HCT116 (cell line): ENCODE measurements at regions not wholly inside any gene's neighbourhood (a gene's known extent, or its start where the extent isn't known, plus 50 kb on each side); places are given as distances from the start of the nearest gene placed in this dataset.

Experiments
- ATAC-seq: fragments of 200-7000 bp; cut with Tn5 transposase; 2 replicates; pipeline ENCODE4 v1.9.1; 2020; ENCODE audit warnings: mild to moderate bottlenecking, moderate library complexity
- BruUV-seq: library from RNA; stranded (reverse); fragments of 400-500 nt; replicated peaks from 2 replicates; lab custom pipeline; 2021; lab: Mats Ljungman, UMichigan
- CTCF ChIA-PET: fragments of 300-600 bp; sonication (Branson Sonifier 250); formaldehyde crosslinking; loops from one replicate; lab custom pipeline; 2021; ENCODE audit warnings: antibody characterized with exemption; lab: Charles Lee
- POLR2A ChIA-PET: fragments of 300-600, 350-600 bp; sonication (Branson Sonifier 250); formaldehyde crosslinking; loops from one replicate; lab custom pipeline; 2021; ENCODE audit warnings: antibody characterized with exemption; lab: Charles Lee
- RAD21 ChIA-PET, 2 experiments: fragments of 300-600 bp; sonication (Branson Sonifier 250); formaldehyde crosslinking; loops; one replicate each; lab custom pipeline; 2023; ENCODE audit warnings: low total read pairs in 2 of 2; ENCODE audit not compliant: uncharacterized antibody in 2 of 2, unreplicated experiment in 2 of 2, low non-redundant PET in 1 of 2; lab: Charles Lee
- DNase-seq: peaks from one replicate; pipeline ENCODE4 v3.0.0-alpha.2; 2010; ENCODE audit warnings: low read depth, low spot score
- H2AFZ ChIP-seq: fragments of 200-600 bp; shearing (Covaris generic), sonication (generic); 2 replicates; pipeline ENCODE4 v1.6.1; 2017; ENCODE audit warnings: low read depth, mixed run types, mixed read lengths, antibody characterized with exemption, low read length; ENCODE audit not compliant: poor library complexity, severe bottlenecking
- H3K27ac ChIP-seq: 2 replicates; pipeline ENCODE4 v1.5.1; 2012; ENCODE audit warnings: low read depth, low read length
- H3K27me3 ChIP-seq: fragments of 200-600 bp; sonication (generic); 2 replicates; pipeline ENCODE4 v1.6.1; 2016; ENCODE audit warnings: mixed run types, low read length, mixed read lengths; ENCODE audit not compliant: insufficient read depth
- H3K36me3 ChIP-seq, 2 experiments: fragments of 200-500 bp in 1 of 2; fragments of 200-600 bp in 1 of 2; sonication (Bioruptor generic) in 1 of 2; sonication (generic) in 1 of 2; 2 replicates each; pipeline versions ENCODE4 v1.5.1 to v1.6.1; 2014 to 2016; ENCODE audit warnings: low read length in 2 of 2, inconsistent platforms in 1 of 2, mixed read lengths in 1 of 2, mixed run types in 1 of 2; ENCODE audit not compliant: insufficient read depth in 2 of 2, control insufficient read depth in 1 of 2
- H3K4me1 ChIP-seq, 2 experiments: fragments of 200-600 bp in 1 of 2; sonication (generic) in 1 of 2; 2 replicates each; pipeline versions ENCODE4 v1.5.1 to v1.6.1; 2012 to 2017; ENCODE audit warnings: low read length in 2 of 2, inconsistent platforms in 1 of 2, mild to moderate bottlenecking in 1 of 2, mixed read lengths in 1 of 2, mixed run types in 1 of 2, moderate library complexity in 1 of 2; ENCODE audit not compliant: insufficient read depth in 2 of 2, control insufficient read depth in 1 of 2
- H3K4me2 ChIP-seq: fragments of 200-600 bp; sonication (generic); 2 replicates; pipeline ENCODE4 v1.6.1; 2017; ENCODE audit warnings: mixed run types, low read length, mixed read lengths
- H3K4me3 ChIP-seq, 2 experiments: fragments of 200-600 bp in 1 of 2; sonication (generic) in 1 of 2; replicated peaks in 1 of 2; 2 replicates each; pipeline ENCODE4 v1.5.1; 2011 to 2016; ENCODE audit warnings: low read length in 2 of 2, control low read depth in 1 of 2, low read depth in 1 of 2, mild to moderate bottlenecking in 1 of 2, mixed read lengths in 1 of 2, mixed run types in 1 of 2
- H3K79me2 ChIP-seq: fragments of 200-600 bp; sonication (generic); 2 replicates; pipeline ENCODE4 v1.6.1; 2017; ENCODE audit warnings: mild to moderate bottlenecking, mixed run types, low read length, moderate library complexity, mixed read lengths; ENCODE audit not compliant: insufficient read depth
- H3K9ac ChIP-seq: fragments of 200-600 bp; sonication (generic); 2 replicates; pipeline ENCODE4 v1.6.1; 2016; ENCODE audit warnings: low read length, mixed read lengths
- H3K9me2 ChIP-seq: fragments of 200-600 bp; sonication (generic), shearing (Covaris generic); 2 replicates; pipeline ENCODE4 v1.6.1; 2017; ENCODE audit warnings: mixed run types, mild to moderate bottlenecking, moderate library complexity; ENCODE audit not compliant: insufficient read depth
- H3K9me3 ChIP-seq, 2 experiments: fragments of 200-500 bp in 1 of 2; fragments of 200-600 bp in 1 of 2; sonication (Bioruptor generic) in 1 of 2; sonication (generic) in 1 of 2; 2 replicates each; pipeline ENCODE4 v1.6.1; 2014 to 2017; ENCODE audit warnings: low read length in 2 of 2, mixed read lengths in 2 of 2, inconsistent platforms in 1 of 2, low read depth in 1 of 2, mild to moderate bottlenecking in 1 of 2, mixed run types in 1 of 2, moderate library complexity in 1 of 2; ENCODE audit not compliant: control insufficient read depth in 1 of 2, insufficient read depth in 1 of 2
- H4K20me1 ChIP-seq: fragments of 200-600 bp; sonication (generic), shearing (Covaris generic); 2 replicates; pipeline ENCODE4 v1.6.1; 2017; ENCODE audit warnings: mixed run types, mild to moderate bottlenecking, moderate library complexity; ENCODE audit not compliant: insufficient read depth
- CBX3 ChIP-seq: IDR thresholded peaks from 2 replicates; pipeline ENCODE4 v1.6.1; 2012; ENCODE audit warnings: low read depth
- CEBPB ChIP-seq: IDR thresholded peaks from 2 replicates; pipeline ENCODE4 v1.6.1; 2012; ENCODE audit warnings: low read depth
- ELF1 ChIP-seq: IDR thresholded peaks from 2 replicates; pipeline ENCODE4 v1.6.1; 2012; ENCODE audit warnings: low read depth, borderline replicate concordance
- EZH2phosphoT487 ChIP-seq: fragments of 200-600 bp; IDR thresholded peaks from 2 replicates; pipeline ENCODE4 v1.6.1; 2018; ENCODE audit warnings: antibody characterized with exemption, borderline replicate concordance
- JUND ChIP-seq: IDR thresholded peaks from 2 replicates; pipeline ENCODE4 v1.6.1; 2012
- POLR2AphosphoS5 ChIP-seq: IDR thresholded peaks from 2 replicates; pipeline ENCODE4 v1.6.1; 2011; ENCODE audit warnings: mild to moderate bottlenecking, low read depth, low read length, moderate library complexity
- RAD21 ChIP-seq: IDR thresholded peaks from 2 replicates; pipeline ENCODE4 v1.6.1; 2012; ENCODE audit warnings: low read depth, mild to moderate bottlenecking
- SIN3A ChIP-seq: IDR thresholded peaks from 2 replicates; pipeline ENCODE4 v1.6.1; 2012; ENCODE audit warnings: low read depth
- SP1 ChIP-seq: IDR thresholded peaks from 2 replicates; pipeline ENCODE4 v1.6.1; 2012; ENCODE audit warnings: low read depth
- YY1 ChIP-seq: IDR thresholded peaks from 2 replicates; pipeline ENCODE4 v1.6.1; 2011; ENCODE audit warnings: low read length, low read depth, moderate library complexity, mild to moderate bottlenecking; ENCODE audit not compliant: insufficient replicate concordance; ENCODE audit errors: extremely low read depth
- ZFX ChIP-seq: fragments of 450-650 bp; IDR thresholded peaks from 2 replicates; pipeline ENCODE4 v1.6.1; 2017
- intact Hi-C: fragments of 100-400 bp; cut with micrococcal nuclease; formaldehyde crosslinking; loops from 2 replicates; pipeline ENCODE4 v1.10.0; 2022
- TF ChIP-seq, protein P1 (sequence below): IDR thresholded peaks from 2 replicates; pipeline ENCODE4 v1.6.1; 2011; ENCODE audit warnings: mild to moderate bottlenecking, low read length, moderate library complexity; ENCODE audit not compliant: insufficient replicate concordance; ENCODE audit errors: extremely low read depth
- TF ChIP-seq, protein P2 (sequence below): IDR thresholded peaks from 2 replicates; pipeline ENCODE4 v1.6.1; 2012; ENCODE audit warnings: low read depth

DNA sequence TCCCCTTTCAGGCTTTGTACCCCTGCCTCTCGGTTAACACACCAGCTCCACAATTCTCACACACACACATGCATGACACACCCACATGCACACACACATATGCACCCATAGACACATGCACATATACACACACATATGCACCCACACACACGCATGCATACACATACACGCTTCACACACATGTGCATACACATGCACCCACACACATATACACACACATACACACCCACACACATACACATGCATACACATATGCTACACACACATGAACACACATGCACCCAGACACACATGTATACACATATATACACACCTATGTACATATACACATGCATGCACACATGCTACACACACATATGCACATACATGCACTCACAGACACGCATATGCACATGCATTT is 61.7 kb upstream of the SLC25A33 start:
- CTCF ChIA-PET = interaction anchor here (1.9 kb wide), 1 partner anchor 14 kb away, joined by 5 read pairs; no protein-coding TSS in a partner anchor
- no peaks in the 10 kb centered on the region for H4K20me1 ChIP-seq
- no peak overlapping the region for H3K4me3 ChIP-seq
- H3K79me2 ChIP-seq = no peaks in the 10 kb centered on the region
- no peak for DNase-seq
- H3K36me3 ChIP-seq = no peaks in the 10 kb centered on the region
- RAD21 ChIA-PET = no interaction called here
- peaks cover 0 to 12% of the 10 kb centered on the region in 2 experiments; a peak in 2 of 4 replicates for H3K4me1 ChIP-seq
- H3K27me3 ChIP-seq = no peaks in the 10 kb centered on the region
- no peaks in the 10 kb centered on the region for H3K9me3 ChIP-seq
- no peak for TF ChIP-seq CBX3
- no peak for TF ChIP-seq ZFX
- TF ChIP-seq, protein P1, sequence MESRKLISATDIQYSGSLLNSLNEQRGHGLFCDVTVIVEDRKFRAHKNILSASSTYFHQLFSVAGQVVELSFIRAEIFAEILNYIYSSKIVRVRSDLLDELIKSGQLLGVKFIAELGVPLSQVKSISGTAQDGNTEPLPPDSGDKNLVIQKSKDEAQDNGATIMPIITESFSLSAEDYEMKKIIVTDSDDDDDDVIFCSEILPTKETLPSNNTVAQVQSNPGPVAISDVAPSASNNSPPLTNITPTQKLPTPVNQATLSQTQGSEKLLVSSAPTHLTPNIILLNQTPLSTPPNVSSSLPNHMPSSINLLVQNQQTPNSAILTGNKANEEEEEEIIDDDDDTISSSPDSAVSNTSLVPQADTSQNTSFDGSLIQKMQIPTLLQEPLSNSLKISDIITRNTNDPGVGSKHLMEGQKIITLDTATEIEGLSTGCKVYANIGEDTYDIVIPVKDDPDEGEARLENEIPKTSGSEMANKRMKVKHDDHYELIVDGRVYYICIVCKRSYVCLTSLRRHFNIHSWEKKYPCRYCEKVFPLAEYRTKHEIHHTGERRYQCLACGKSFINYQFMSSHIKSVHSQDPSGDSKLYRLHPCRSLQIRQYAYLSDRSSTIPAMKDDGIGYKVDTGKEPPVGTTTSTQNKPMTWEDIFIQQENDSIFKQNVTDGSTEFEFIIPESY = no peak
- TF ChIP-seq, protein P2, sequence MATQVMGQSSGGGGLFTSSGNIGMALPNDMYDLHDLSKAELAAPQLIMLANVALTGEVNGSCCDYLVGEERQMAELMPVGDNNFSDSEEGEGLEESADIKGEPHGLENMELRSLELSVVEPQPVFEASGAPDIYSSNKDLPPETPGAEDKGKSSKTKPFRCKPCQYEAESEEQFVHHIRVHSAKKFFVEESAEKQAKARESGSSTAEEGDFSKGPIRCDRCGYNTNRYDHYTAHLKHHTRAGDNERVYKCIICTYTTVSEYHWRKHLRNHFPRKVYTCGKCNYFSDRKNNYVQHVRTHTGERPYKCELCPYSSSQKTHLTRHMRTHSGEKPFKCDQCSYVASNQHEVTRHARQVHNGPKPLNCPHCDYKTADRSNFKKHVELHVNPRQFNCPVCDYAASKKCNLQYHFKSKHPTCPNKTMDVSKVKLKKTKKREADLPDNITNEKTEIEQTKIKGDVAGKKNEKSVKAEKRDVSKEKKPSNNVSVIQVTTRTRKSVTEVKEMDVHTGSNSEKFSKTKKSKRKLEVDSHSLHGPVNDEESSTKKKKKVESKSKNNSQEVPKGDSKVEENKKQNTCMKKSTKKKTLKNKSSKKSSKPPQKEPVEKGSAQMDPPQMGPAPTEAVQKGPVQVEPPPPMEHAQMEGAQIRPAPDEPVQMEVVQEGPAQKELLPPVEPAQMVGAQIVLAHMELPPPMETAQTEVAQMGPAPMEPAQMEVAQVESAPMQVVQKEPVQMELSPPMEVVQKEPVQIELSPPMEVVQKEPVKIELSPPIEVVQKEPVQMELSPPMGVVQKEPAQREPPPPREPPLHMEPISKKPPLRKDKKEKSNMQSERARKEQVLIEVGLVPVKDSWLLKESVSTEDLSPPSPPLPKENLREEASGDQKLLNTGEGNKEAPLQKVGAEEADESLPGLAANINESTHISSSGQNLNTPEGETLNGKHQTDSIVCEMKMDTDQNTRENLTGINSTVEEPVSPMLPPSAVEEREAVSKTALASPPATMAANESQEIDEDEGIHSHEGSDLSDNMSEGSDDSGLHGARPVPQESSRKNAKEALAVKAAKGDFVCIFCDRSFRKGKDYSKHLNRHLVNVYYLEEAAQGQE = no peak
- no peak for TF ChIP-seq SIN3A
- no peak for TF ChIP-seq RAD21
- no peak for TF ChIP-seq SP1
- no peak for TF ChIP-seq YY1
- no peak for TF ChIP-seq JUND
- TF ChIP-seq ELF1 = no peak
- no peak for TF ChIP-seq POLR2AphosphoS5
- TF ChIP-seq EZH2phosphoT487 = no peak
- no peak for TF ChIP-seq CEBPB
- no peaks in the 10 kb centered on the region for H3K9me2 ChIP-seq
- ATAC-seq = no peak
- no peak overlapping the region for H3K9ac ChIP-seq
- POLR2A ChIA-PET = no interaction called here
- no peak overlapping the region for H2AFZ ChIP-seq
- no peak overlapping the region for H3K4me2 ChIP-seq
- intact Hi-C loops = no loop called here
- BruUV-seq = no TSS peak
- no peak overlapping the region for H3K27ac ChIP-seq
